NB4 (cell line): ENCODE measurements at regions not wholly inside any gene's neighbourhood (a gene's known extent, or its start where the extent isn't known, plus 50 kb on each side); places are given as distances from the start of the nearest gene placed in this dataset.

Experiments
- DNase-seq: peaks from one replicate; pipeline ENCODE4 v3.0.0; 2010; ENCODE audit warnings: low read depth
- H3K4me3 ChIP-seq: one replicate; pipeline ENCODE4 v1.5.1; 2011; ENCODE audit warnings: mild to moderate bottlenecking, low read depth, low read length, moderate library complexity
- MYC ChIP-seq: IDR thresholded peaks from 2 replicates; pipeline ENCODE4 v1.6.1; 2011; ENCODE audit warnings: low read depth, low read length
- POLR2A ChIP-seq: IDR thresholded peaks from 2 replicates; pipeline ENCODE4 v1.6.1; 2011; ENCODE audit warnings: mild to moderate bottlenecking; ENCODE audit not compliant: insufficient read length; ENCODE audit errors: extremely low read depth
- TF ChIP-seq, protein P1 (sequence below): IDR thresholded peaks from 2 replicates; pipeline ENCODE4 v1.6.1; 2011; ENCODE audit warnings: low read depth, low read length
- TF ChIP-seq, protein P2 (sequence below): IDR thresholded peaks from one replicate; pipeline ENCODE4 v1.5.1; 2012; ENCODE audit warnings: low read depth, low read length

DNA sequence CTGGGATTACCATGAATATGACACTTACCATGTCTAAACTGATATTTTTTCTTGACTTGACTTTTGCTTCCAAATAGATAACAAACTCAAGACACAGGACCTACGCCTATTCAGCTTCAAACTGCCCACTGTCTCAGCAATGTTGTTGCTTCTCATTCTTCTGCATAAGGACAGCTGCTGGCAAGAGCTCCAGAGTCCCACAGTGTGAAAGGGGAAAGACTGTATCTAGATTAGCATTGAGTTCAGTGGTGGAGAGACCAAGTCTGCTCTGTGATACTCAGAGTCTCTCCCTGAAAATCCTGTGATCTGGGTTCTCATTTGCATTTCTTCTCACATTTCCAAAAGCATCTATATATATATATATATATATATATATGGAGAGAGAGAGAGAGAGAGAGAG lies 247.9 kb upstream of the NT5C1B start:
- TF ChIP-seq MYC (no peak), POLR2A (no peak)
- TF ChIP-seq, protein P1, sequence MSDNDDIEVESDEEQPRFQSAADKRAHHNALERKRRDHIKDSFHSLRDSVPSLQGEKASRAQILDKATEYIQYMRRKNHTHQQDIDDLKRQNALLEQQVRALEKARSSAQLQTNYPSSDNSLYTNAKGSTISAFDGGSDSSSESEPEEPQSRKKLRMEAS, result no peak
- TF ChIP-seq, protein P2, sequence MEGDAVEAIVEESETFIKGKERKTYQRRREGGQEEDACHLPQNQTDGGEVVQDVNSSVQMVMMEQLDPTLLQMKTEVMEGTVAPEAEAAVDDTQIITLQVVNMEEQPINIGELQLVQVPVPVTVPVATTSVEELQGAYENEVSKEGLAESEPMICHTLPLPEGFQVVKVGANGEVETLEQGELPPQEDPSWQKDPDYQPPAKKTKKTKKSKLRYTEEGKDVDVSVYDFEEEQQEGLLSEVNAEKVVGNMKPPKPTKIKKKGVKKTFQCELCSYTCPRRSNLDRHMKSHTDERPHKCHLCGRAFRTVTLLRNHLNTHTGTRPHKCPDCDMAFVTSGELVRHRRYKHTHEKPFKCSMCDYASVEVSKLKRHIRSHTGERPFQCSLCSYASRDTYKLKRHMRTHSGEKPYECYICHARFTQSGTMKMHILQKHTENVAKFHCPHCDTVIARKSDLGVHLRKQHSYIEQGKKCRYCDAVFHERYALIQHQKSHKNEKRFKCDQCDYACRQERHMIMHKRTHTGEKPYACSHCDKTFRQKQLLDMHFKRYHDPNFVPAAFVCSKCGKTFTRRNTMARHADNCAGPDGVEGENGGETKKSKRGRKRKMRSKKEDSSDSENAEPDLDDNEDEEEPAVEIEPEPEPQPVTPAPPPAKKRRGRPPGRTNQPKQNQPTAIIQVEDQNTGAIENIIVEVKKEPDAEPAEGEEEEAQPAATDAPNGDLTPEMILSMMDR, result no peak
- H3K4me3 ChIP-seq, result no peak overlapping the region
- DNase-seq, result no peak

DNA sequence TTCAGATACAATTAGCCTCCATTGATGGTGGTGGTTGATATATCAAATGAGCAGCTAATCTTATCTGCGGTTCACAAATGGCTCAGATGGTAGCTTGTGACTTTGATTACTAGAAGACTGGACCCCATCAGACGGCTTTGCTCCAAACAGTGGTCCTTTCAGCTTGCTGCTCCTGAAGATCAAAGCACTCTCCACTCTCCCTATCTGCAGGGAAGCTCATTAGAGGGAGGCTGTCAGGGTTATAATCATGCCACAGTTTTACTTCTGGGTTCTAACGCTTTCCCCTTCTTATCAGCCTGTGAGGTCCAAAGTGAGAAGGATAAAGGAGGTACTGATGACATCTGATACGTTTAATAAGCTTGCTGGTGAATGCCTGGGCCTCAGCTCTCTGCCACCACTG lies 247.1 kb upstream of the NT5C1B start:
- DNase-seq, result no peak
- H3K4me3 ChIP-seq, result no peak overlapping the region
- TF ChIP-seq, protein P1, result no peak
- no peak for TF ChIP-seq MYC
- TF ChIP-seq, protein P2, result no peak
- no peak for TF ChIP-seq POLR2A

DNA sequence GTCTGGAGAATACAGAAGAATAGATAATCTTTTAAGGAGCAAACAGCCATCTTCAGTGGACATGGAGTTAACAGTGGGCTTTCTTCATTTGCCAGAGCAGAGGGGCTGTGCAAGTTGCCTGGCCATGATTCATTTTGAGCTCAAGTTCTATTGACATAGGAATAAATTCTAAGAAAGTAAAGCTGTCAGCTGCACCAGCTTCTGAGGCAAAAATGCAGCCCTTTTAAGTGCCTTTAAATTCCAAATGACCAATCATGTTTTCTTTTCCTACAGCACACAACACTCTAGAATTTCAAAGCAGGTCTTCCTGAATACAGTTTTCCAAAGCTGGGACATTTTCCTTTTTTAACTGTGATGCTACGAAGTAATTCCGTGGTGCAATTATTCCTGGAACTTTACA lies 246.4 kb upstream of the NT5C1B start:
- H3K4me3 ChIP-seq, result no peak overlapping the region
- DNase-seq, result no peak
- no peak for TF ChIP-seq MYC
- TF ChIP-seq POLR2A, result no peak
- TF ChIP-seq, protein P2, result no peak
- TF ChIP-seq, protein P1, result no peak

DNA sequence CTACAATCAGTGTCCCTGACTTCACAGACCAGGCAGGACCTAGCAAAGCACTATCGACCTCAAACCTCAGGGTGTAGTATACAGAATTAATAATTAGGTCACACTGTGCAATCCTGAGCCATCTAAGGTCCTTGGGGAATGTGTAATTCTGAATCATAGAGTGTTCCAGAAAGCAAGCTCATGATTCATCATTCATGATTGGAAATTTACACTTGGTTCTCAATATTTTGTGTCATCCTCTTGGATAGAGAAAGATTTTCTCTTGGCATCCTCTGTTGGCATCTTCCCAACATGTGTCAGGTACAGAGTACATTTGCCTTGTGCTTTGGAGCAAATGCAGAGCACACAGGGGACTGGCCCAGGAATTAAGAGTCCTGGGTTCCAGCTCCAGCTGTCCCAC lies 245.0 kb upstream of the NT5C1B start:
- no peak overlapping the region for H3K4me3 ChIP-seq
- TF ChIP-seq, protein P2, result no peak
- TF ChIP-seq, protein P1, result no peak
- TF ChIP-seq MYC (no peak), POLR2A (no peak)
- no peak for DNase-seq

DNA sequence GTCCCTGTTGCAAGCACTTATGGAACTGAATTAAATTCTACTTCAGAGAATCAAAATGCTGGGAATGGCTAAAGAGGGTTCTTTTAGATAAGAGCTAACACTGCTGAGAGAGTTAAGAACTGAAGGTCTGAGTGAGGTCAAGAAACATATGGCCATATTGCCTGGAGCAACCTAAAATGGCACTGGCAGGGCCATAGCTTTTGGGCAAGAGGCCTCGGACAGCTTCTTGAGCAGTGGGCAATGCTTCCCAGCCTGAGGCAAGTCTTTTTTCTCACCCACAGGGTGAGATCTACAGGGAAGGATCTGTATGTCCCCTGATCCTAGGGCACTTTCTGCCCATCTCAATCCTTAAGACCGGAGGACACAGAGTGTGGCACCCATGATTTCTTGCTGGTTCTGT lies 244.6 kb upstream of the NT5C1B start:
- DNase-seq, result no peak
- no peak overlapping the region for H3K4me3 ChIP-seq
- TF ChIP-seq, protein P1, result no peak
- TF ChIP-seq, protein P2, result no peak

DNA sequence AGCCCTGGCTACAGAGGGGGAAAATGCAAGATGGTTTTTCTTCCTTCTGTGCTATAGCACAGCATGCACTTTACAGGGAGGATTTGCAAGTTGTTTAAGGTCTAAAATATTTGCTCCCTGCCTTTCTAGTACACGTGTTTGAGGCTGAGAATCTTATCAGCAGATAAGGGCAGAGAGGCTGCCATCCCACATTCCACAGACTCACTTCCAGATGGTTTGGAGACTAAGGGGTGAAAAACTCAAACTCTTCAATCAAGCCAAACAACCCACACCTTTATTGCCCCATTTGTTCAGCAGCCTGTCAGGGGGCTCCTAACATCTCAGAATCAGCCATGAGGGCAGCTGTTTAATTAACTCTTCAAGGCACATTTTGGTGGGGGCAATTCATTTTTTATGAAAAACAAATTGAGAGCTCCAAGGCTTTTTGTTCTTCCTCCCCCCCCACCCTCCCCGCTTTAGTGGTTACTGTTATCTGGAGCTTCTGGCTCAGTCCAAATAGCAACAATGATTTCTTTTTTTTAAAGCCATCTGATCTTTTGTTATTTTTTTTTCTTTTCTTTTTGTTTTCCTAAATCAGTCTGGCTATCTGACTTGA lies 242.6 kb upstream of the NT5C1B start:
- no peak for DNase-seq
- no peak overlapping the region for H3K4me3 ChIP-seq
- TF ChIP-seq POLR2A, result no peak
- TF ChIP-seq, protein P1, result no peak
